H1 (cell line): ENCODE measurements at regions not wholly inside any gene's neighbourhood (a gene's known extent, or its start where the extent isn't known, plus 50 kb on each side); places are given as distances from the start of the nearest gene placed in this dataset.

Experiments used
- KDM4A ChIP-seq: IDR thresholded peaks from one replicate; pipeline ENCODE4 v1.7.1; 2012; ENCODE audit warnings: low read depth, mild to moderate bottlenecking, moderate library complexity, low read length, inconsistent platforms; ENCODE audit not compliant: severe bottlenecking
- PHF8 ChIP-seq: fragments of 200-600 bp; sonication (generic); conservative IDR thresholded peaks from 2 replicates; pipeline ENCODE4 v1.7.1; 2012; ENCODE audit warnings: low read depth, mild to moderate bottlenecking, inconsistent platforms, low read length, moderate library complexity
- RBBP5 ChIP-seq: IDR thresholded peaks from 2 replicates; pipeline ENCODE4 v1.7.1; 2012; ENCODE audit warnings: low read depth, mild to moderate bottlenecking, inconsistent platforms, low read length, moderate library complexity, borderline replicate concordance
- RFX5 ChIP-seq: IDR thresholded peaks from 2 replicates; pipeline ENCODE4 v1.6.1; 2011; ENCODE audit warnings: low read depth, low read length, improper control_type of control experiment, borderline replicate concordance
- RNF2 ChIP-seq: fragments of 200-900, 300-1000 bp; sonication (generic); IDR thresholded peaks from 2 replicates; pipeline ENCODE4 v1.7.1; 2016; ENCODE audit warnings: borderline replicate concordance, low read depth, mild to moderate bottlenecking, antibody characterized with exemption, low read length; ENCODE audit not compliant: poor library complexity, severe bottlenecking; ENCODE audit errors: missing control alignments
- RXRA ChIP-seq: IDR thresholded peaks from 2 replicates; pipeline ENCODE4 v1.6.1; 2011; ENCODE audit warnings: low read depth, mild to moderate bottlenecking, low read length, moderate library complexity; ENCODE audit not compliant: insufficient read depth
- TF ChIP-seq, protein P1 (sequence below): IDR thresholded peaks from 2 replicates; pipeline ENCODE4 v1.6.1; 2011; ENCODE audit warnings: low read length, improper control_type of control experiment
- TF ChIP-seq, protein P2 (sequence below): fragments of 300-600 bp; sonication (generic); IDR thresholded peaks from 2 replicates; pipeline ENCODE4 v1.7.1; 2012; ENCODE audit warnings: low read length, moderate library complexity, mild to moderate bottlenecking, inconsistent platforms; ENCODE audit not compliant: insufficient replicate concordance

DNA sequence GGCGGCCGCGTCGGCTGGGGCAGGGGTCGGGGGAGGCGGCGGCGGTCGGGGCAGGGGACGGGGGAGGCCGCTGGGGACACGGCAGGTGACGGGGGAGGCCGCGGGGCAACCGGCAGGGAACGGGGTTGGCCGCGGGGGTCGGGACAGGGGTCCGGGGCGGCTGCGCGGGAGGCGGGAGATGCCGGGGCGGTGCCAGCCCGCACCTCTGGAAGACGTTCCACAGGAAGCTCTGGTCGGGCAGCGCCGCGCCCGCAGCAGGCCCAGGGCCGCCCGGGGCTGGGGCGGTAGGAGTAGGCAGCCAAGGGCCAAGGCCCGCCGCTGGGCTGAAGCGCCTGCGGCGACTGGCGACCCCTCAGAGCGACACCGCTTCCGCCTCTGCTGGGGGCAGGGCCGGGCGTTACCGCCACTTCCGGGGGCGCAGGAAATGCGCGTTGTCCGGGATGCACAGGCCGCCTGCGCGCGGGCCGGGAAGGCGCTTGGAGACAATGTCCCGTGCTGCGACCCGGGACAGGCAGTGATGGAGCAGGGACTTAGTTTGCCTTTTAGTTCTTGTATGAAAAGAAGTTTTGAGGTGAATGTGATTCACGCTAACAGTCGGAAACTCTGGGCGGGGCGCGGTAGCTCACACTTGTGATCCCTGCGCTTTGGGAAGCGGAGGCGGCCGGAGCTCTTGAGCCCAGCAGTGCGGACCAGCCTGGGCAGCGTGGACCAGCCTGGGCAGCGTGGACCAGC lies 110.0 kb upstream of the LPCAT1 start (continued):
- TF ChIP-seq, protein P1, sequence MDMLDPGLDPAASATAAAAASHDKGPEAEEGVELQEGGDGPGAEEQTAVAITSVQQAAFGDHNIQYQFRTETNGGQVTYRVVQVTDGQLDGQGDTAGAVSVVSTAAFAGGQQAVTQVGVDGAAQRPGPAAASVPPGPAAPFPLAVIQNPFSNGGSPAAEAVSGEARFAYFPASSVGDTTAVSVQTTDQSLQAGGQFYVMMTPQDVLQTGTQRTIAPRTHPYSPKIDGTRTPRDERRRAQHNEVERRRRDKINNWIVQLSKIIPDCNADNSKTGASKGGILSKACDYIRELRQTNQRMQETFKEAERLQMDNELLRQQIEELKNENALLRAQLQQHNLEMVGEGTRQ = no peak
- peak; percentile 75 for TF ChIP-seq KDM4A
- no peak for TF ChIP-seq RNF2
- no peak for TF ChIP-seq RFX5
- TF ChIP-seq PHF8 = peak; percentile 80
- TF ChIP-seq RXRA = no peak
- TF ChIP-seq, protein P2, sequence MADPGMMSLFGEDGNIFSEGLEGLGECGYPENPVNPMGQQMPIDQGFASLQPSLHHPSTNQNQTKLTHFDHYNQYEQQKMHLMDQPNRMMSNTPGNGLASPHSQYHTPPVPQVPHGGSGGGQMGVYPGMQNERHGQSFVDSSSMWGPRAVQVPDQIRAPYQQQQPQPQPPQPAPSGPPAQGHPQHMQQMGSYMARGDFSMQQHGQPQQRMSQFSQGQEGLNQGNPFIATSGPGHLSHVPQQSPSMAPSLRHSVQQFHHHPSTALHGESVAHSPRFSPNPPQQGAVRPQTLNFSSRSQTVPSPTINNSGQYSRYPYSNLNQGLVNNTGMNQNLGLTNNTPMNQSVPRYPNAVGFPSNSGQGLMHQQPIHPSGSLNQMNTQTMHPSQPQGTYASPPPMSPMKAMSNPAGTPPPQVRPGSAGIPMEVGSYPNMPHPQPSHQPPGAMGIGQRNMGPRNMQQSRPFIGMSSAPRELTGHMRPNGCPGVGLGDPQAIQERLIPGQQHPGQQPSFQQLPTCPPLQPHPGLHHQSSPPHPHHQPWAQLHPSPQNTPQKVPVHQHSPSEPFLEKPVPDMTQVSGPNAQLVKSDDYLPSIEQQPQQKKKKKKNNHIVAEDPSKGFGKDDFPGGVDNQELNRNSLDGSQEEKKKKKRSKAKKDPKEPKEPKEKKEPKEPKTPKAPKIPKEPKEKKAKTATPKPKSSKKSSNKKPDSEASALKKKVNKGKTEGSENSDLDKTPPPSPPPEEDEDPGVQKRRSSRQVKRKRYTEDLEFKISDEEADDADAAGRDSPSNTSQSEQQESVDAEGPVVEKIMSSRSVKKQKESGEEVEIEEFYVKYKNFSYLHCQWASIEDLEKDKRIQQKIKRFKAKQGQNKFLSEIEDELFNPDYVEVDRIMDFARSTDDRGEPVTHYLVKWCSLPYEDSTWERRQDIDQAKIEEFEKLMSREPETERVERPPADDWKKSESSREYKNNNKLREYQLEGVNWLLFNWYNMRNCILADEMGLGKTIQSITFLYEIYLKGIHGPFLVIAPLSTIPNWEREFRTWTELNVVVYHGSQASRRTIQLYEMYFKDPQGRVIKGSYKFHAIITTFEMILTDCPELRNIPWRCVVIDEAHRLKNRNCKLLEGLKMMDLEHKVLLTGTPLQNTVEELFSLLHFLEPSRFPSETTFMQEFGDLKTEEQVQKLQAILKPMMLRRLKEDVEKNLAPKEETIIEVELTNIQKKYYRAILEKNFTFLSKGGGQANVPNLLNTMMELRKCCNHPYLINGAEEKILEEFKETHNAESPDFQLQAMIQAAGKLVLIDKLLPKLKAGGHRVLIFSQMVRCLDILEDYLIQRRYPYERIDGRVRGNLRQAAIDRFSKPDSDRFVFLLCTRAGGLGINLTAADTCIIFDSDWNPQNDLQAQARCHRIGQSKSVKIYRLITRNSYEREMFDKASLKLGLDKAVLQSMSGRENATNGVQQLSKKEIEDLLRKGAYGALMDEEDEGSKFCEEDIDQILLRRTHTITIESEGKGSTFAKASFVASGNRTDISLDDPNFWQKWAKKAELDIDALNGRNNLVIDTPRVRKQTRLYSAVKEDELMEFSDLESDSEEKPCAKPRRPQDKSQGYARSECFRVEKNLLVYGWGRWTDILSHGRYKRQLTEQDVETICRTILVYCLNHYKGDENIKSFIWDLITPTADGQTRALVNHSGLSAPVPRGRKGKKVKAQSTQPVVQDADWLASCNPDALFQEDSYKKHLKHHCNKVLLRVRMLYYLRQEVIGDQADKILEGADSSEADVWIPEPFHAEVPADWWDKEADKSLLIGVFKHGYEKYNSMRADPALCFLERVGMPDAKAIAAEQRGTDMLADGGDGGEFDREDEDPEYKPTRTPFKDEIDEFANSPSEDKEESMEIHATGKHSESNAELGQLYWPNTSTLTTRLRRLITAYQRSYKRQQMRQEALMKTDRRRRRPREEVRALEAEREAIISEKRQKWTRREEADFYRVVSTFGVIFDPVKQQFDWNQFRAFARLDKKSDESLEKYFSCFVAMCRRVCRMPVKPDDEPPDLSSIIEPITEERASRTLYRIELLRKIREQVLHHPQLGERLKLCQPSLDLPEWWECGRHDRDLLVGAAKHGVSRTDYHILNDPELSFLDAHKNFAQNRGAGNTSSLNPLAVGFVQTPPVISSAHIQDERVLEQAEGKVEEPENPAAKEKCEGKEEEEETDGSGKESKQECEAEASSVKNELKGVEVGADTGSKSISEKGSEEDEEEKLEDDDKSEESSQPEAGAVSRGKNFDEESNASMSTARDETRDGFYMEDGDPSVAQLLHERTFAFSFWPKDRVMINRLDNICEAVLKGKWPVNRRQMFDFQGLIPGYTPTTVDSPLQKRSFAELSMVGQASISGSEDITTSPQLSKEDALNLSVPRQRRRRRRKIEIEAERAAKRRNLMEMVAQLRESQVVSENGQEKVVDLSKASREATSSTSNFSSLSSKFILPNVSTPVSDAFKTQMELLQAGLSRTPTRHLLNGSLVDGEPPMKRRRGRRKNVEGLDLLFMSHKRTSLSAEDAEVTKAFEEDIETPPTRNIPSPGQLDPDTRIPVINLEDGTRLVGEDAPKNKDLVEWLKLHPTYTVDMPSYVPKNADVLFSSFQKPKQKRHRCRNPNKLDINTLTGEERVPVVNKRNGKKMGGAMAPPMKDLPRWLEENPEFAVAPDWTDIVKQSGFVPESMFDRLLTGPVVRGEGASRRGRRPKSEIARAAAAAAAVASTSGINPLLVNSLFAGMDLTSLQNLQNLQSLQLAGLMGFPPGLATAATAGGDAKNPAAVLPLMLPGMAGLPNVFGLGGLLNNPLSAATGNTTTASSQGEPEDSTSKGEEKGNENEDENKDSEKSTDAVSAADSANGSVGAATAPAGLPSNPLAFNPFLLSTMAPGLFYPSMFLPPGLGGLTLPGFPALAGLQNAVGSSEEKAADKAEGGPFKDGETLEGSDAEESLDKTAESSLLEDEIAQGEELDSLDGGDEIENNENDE = no peak
- TF ChIP-seq RBBP5 = no peak
